Caco-2 (cell line): ENCODE measurements at regions not wholly inside any gene's neighbourhood (a gene's known extent, or its start where the extent isn't known, plus 50 kb on each side); places are given as distances from the start of the nearest gene placed in this dataset.

Source experiments
- BruUV-seq: library from RNA; stranded (reverse); fragments of 400-500 nt; replicated peaks from 2 replicates; lab custom pipeline; 2021; lab: Mats Ljungman, UMichigan
- CTCF ChIA-PET: fragments of 300-600 bp; sonication (Branson Sonifier 250); formaldehyde crosslinking; loops from one replicate; lab custom pipeline; 2022; ENCODE audit warnings: antibody characterized with exemption; lab: Charles Lee
- POLR2A ChIA-PET: fragments of 300-600 bp; sonication (Branson Sonifier 250); formaldehyde crosslinking; loops from one replicate; lab custom pipeline; 2022; ENCODE audit warnings: antibody characterized with exemption; lab: Charles Lee
- DNase-seq, 2 experiments: peaks; one replicate each; pipeline versions ENCODE4 v3.0.0 to v3.0.0-alpha.2; 2020 to 2022
- H3K27me3 ChIP-seq: replicated peaks from 2 replicates; pipeline ENCODE4 v1.6.0; 2011; ENCODE audit warnings: low read length; ENCODE audit not compliant: control insufficient read depth, insufficient read depth
- H3K36me3 ChIP-seq: 2 replicates; pipeline ENCODE4 v1.5.1; 2011; ENCODE audit warnings: low read length; ENCODE audit not compliant: control insufficient read depth, insufficient read depth
- H3K4me1 ChIP-seq: fragments of 250-450 bp; sonication (Bioruptor Pico); 2 replicates; pipeline ENCODE4 v1.5.1; 2020; ENCODE audit warnings: mild to moderate bottlenecking
- H3K4me3 ChIP-seq: 2 replicates; pipeline ENCODE4 v1.5.1; 2011; ENCODE audit warnings: low read depth, mild to moderate bottlenecking, control low read depth, low read length
- H3K9me3 ChIP-seq: fragments of 250-450 bp; sonication (Bioruptor Pico); 2 replicates; pipeline ENCODE4 v1.5.1; 2020; ENCODE audit warnings: mild to moderate bottlenecking, moderate library complexity
- H3K27ac Mint-ChIP-seq: one replicate; pipeline ENCODE4 v1.8.0; 2022; ENCODE audit warnings: mixed read lengths; ENCODE audit not compliant: unreplicated experiment
- H3K27me3 Mint-ChIP-seq: one replicate; pipeline ENCODE4 v1.8.0; 2022; ENCODE audit warnings: mixed read lengths; ENCODE audit not compliant: insufficient read depth, unreplicated experiment
- H3K36me3 Mint-ChIP-seq: one replicate; pipeline ENCODE4 v1.8.0; 2022; ENCODE audit warnings: mild to moderate bottlenecking, mixed read lengths; ENCODE audit not compliant: insufficient read depth, unreplicated experiment
- H3K4me1 Mint-ChIP-seq: one replicate; pipeline ENCODE4 v1.8.0; 2022; ENCODE audit warnings: low read depth, mixed read lengths; ENCODE audit not compliant: unreplicated experiment
- H3K4me3 Mint-ChIP-seq: one replicate; pipeline ENCODE4 v1.8.0; 2022; ENCODE audit warnings: mild to moderate bottlenecking, moderate library complexity, mixed read lengths; ENCODE audit not compliant: unreplicated experiment
- H3K9me3 Mint-ChIP-seq: one replicate; pipeline ENCODE4 v1.8.0; 2022; ENCODE audit warnings: mixed read lengths; ENCODE audit not compliant: unreplicated experiment
- CTCF ChIP-seq, 2 experiments: fragments of 200-600 bp in 1 of 2; IDR thresholded peaks; 1 replicate in 1 of 2; 2 replicates in 1 of 2; pipeline versions ENCODE4 v1.5.1 to v1.8.0; 2011 to 2022; ENCODE audit warnings: antibody characterized with exemption in 1 of 2, control low read depth in 1 of 2, inconsistent platforms in 1 of 2, low read depth in 1 of 2, low read length in 1 of 2, mild to moderate bottlenecking in 1 of 2, moderate library complexity in 1 of 2; ENCODE audit not compliant: insufficient read depth in 1 of 2, severe bottlenecking in 1 of 2, unreplicated experiment in 1 of 2
- intact Hi-C: fragments of 100-400 bp; cut with micrococcal nuclease; formaldehyde crosslinking; loops from one replicate; pipeline ENCODE4 v1.10.0; 2022; ENCODE audit not compliant: unreplicated experiment

DNA sequence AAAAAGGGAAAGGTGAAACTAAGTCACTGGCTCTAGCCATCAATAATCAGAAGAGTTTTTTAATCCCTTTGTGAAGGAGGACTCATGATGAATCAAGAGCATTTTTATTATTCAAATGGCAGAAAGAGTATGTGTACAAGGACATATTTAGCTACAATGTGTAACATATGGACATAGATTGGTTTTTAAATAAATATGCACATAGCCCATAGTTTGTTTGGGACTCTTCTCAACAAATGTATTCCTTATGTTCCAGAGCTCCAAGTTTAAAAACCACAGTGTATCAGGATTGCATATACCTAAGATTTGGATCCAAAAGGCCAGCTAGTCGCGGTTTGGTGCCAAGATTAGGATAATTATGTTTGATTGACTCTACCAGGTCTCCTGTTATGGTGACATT, 104.2 kb downstream of the C12orf50 start:
- DNase-seq = no peak
- H3K27me3 Mint-ChIP-seq = peaks cover 16% of the 10 kb centered on the region
- Histone ChIP-seq H3K36me3 (no peaks in the 10 kb centered on the region), H3K9me3 (no peaks in the 10 kb centered on the region), H3K4me1 (no peaks in the 10 kb centered on the region), H3K27me3 (no peaks in the 10 kb centered on the region), H3K4me3 (no peak overlapping the region)
- ChIA-PET CTCF (no interaction called here), POLR2A (no interaction called here)
- no peaks in the 10 kb centered on the region for H3K9me3 Mint-ChIP-seq
- no TSS peak for BruUV-seq
- no peak for TF ChIP-seq CTCF (IDR thresholded peaks at IDR 0.05; ENCODE audit: insufficient read depth in 1 of 2, low read depth in 1 of 2, low read length in 1 of 2, severe bottlenecking in 1 of 2, unreplicated experiment in 1 of 2)
- H3K4me1 Mint-ChIP-seq = no peaks in the 10 kb centered on the region
- H3K4me3 Mint-ChIP-seq = no peak overlapping the region
- intact Hi-C loops = no loop called here
- no peak overlapping the region for H3K27ac Mint-ChIP-seq
- no peaks in the 10 kb centered on the region for H3K36me3 Mint-ChIP-seq

DNA sequence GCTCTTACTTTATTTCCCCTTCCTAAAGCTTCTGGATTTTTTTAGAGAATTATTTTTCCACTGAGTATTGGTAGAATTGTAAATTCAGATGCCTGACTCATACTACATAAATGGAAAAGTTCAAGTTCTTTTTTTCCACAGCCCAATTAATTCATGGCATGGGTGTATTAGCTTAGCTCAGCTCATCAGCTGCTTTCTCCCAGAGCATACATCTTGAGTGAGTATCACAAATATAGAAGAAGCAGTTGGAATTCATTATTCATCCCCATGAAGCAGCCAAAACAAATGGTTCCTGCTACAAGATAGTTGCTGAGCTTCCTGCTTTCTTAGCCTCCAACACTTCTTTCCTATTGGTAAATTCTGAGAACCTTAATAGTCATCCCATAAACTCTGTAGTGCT, 105.1 kb downstream of the C12orf50 start:
- no peak for TF ChIP-seq CTCF (IDR thresholded peaks at IDR 0.05; ENCODE audit: insufficient read depth in 1 of 2, low read depth in 1 of 2, low read length in 1 of 2, severe bottlenecking in 1 of 2, unreplicated experiment in 1 of 2)
- no TSS peak for BruUV-seq

DNA sequence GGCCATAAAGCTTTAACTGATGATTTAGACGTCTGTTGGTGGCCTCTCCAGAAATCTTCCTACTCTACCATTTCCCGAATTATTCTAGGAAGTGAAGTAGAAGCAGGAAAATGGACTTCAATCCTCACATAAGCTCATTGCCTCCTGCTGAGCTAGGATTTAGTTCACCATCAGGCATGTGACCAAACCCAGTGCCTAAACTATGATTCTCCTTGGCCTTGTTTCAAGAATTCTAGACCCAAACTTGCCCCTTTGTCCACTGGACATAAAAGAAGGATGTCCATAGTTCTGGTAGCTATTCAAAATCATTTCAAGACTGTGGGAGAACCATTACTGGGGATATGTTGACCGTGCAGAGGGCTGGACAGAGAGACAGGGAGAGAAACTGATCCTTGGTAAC, 105.8 kb downstream of the C12orf50 start:
- no peaks in the 10 kb centered on the region for H3K9me3 Mint-ChIP-seq
- no peak overlapping the region for H3K27ac Mint-ChIP-seq
- Histone ChIP-seq H3K27me3 (no peaks in the 10 kb centered on the region), H3K9me3 (no peaks in the 10 kb centered on the region), H3K4me3 (no peak overlapping the region), H3K36me3 (no peaks in the 10 kb centered on the region), H3K4me1 (no peaks in the 10 kb centered on the region)
- ChIA-PET CTCF (no interaction called here), POLR2A (no interaction called here)
- no peak for TF ChIP-seq CTCF (IDR thresholded peaks at IDR 0.05; ENCODE audit: insufficient read depth in 1 of 2, low read depth in 1 of 2, low read length in 1 of 2, severe bottlenecking in 1 of 2, unreplicated experiment in 1 of 2)
- DNase-seq = no peak
- BruUV-seq = no TSS peak
- no peak overlapping the region for H3K4me3 Mint-ChIP-seq
- intact Hi-C loops = no loop called here
- H3K4me1 Mint-ChIP-seq = no peaks in the 10 kb centered on the region
- peaks cover 13% of the 10 kb centered on the region for H3K27me3 Mint-ChIP-seq
- H3K36me3 Mint-ChIP-seq = no peaks in the 10 kb centered on the region

More for the DNA sequence above, 105.1 kb downstream of the C12orf50 start:
- Histone ChIP-seq H3K27me3 (no peaks in the 10 kb centered on the region), H3K9me3 (no peaks in the 10 kb centered on the region), H3K4me3 (no peak overlapping the region), H3K4me1 (no peaks in the 10 kb centered on the region), H3K36me3 (no peaks in the 10 kb centered on the region)
- Mint-ChIP-seq H3K4me1 (no peaks in the 10 kb centered on the region), H3K36me3 (no peaks in the 10 kb centered on the region), H3K9me3 (no peaks in the 10 kb centered on the region), H3K27me3 (peaks cover 16% of the 10 kb centered on the region), H3K4me3 (no peak overlapping the region), H3K27ac (no peak overlapping the region)
- POLR2A ChIA-PET = no interaction called here
- intact Hi-C loops = no loop called here
- CTCF ChIA-PET = no interaction called here
- DNase-seq = no peak
